ENCODE measurements at regions not wholly inside any gene's neighbourhood (a gene's known extent, or its start where the extent isn't known, plus 50 kb on each side); places are given as distances from the start of the nearest gene placed in this dataset.

- H3K9me3 ChIP-seq: no peaks in the 10 kb centered on the region
- ATAC-seq: no peak
- in situ Hi-C loops (cut with MboI; ENCODE audit: low sequenced_read_pairs in 4 of 4): no loop called here
Observed at GRCh38 chr3:82342521-82342920, 581.1 kb upstream of the GBE1 start.

GRCh38 chr3:82329300-82329699 is 567.9 kb upstream of the GBE1 start:
- no peaks in the 10 kb centered on the region for H3K4me1 ChIP-seq
- intact Hi-C loops (cut with DNase I; ENCODE audit: low total_unique reads) (no loop called here), in situ Hi-C loops (cut with MboI; ENCODE audit: low sequenced_read_pairs in 4 of 4) (no loop called here)
- ATAC-seq (no peak), DNase-seq (no peak)
- H3K4me3 ChIP-seq: no peak overlapping the region
- TF ChIP-seq CTCF (IDR thresholded peaks at IDR 0.05 in 4 of 5, conservative IDR thresholded peaks at IDR 0.05 in 1 of 5): peak in 1 of 5 experiments; percentile 41
- no peak for TF ChIP-seq POLR2A (IDR thresholded peaks at IDR 0.05)
- no peaks in the 10 kb centered on the region for H3K27me3 ChIP-seq
- H3K9me3 ChIP-seq: no peaks in the 10 kb centered on the region
- H3K36me3 ChIP-seq: no peaks in the 10 kb centered on the region
- H3K27ac ChIP-seq: no peak overlapping the region

More at GRCh38 chr3:82342521-82342920, 581.1 kb upstream of the GBE1 start:
- no peak for DNase-seq
- Histone ChIP-seq H3K4me1 (no peaks in the 10 kb centered on the region), H3K27ac (no peak overlapping the region), H3K27me3 (no peaks in the 10 kb centered on the region), H3K36me3 (no peaks in the 10 kb centered on the region), H3K4me3 (no peak overlapping the region)
- intact Hi-C loops (cut with DNase I; ENCODE audit: low total_unique reads): no loop called here
- TF ChIP-seq CTCF (IDR thresholded peaks at IDR 0.05 in 4 of 5, conservative IDR thresholded peaks at IDR 0.05 in 1 of 5): no peak
- TF ChIP-seq POLR2A (IDR thresholded peaks at IDR 0.05): no peak

- Histone ChIP-seq H3K4me1 (no peaks in the 10 kb centered on the region), H3K27ac (no peak overlapping the region), H3K36me3 (no peaks in the 10 kb centered on the region), H3K4me3 (no peak overlapping the region), H3K9me3 (no peaks in the 10 kb centered on the region), H3K27me3 (no peaks in the 10 kb centered on the region)
- DNase-seq (no peak), ATAC-seq (no peak)
- intact Hi-C loops (cut with DNase I; ENCODE audit: low total_unique reads) (no loop called here), in situ Hi-C loops (cut with MboI; ENCODE audit: low sequenced_read_pairs in 4 of 4) (no loop called here)
- TF ChIP-seq POLR2A (IDR thresholded peaks at IDR 0.05) (no peak), CTCF (IDR thresholded peaks at IDR 0.05 in 4 of 5, conservative IDR thresholded peaks at IDR 0.05 in 1 of 5) (no peak)
Observed at GRCh38 chr3:82311901-82312300, 550.5 kb upstream of the GBE1 start.

- no peak overlapping the region for H3K27ac ChIP-seq
- no peak for TF ChIP-seq POLR2A (IDR thresholded peaks at IDR 0.05)
- TF ChIP-seq CTCF (IDR thresholded peaks at IDR 0.05 in 4 of 5, conservative IDR thresholded peaks at IDR 0.05 in 1 of 5): no peak
- no peaks in the 10 kb centered on the region for H3K36me3 ChIP-seq
- intact Hi-C loops (cut with DNase I; ENCODE audit: low total_unique reads): no loop called here
- no peaks in the 10 kb centered on the region for H3K27me3 ChIP-seq
- ATAC-seq: no peak
- no peak for DNase-seq
- in situ Hi-C loops (cut with MboI; ENCODE audit: low sequenced_read_pairs in 4 of 4): no loop called here
- H3K4me1 ChIP-seq: no peaks in the 10 kb centered on the region
- H3K9me3 ChIP-seq: no peaks in the 10 kb centered on the region
- H3K4me3 ChIP-seq: no peak overlapping the region
Observed at GRCh38 chr3:82308755-82309154, 547.3 kb upstream of the GBE1 start.

GRCh38 chr3:82306189-82306588 is 544.7 kb upstream of the GBE1 start:
- no peak overlapping the region for H3K4me3 ChIP-seq
- no peaks in the 10 kb centered on the region for H3K4me1 ChIP-seq
- H3K9me3 ChIP-seq: no peaks in the 10 kb centered on the region
- in situ Hi-C loops (cut with MboI; ENCODE audit: low sequenced_read_pairs in 4 of 4): no loop called here
- H3K36me3 ChIP-seq: no peaks in the 10 kb centered on the region
- H3K27ac ChIP-seq: no peak overlapping the region
- intact Hi-C loops (cut with DNase I; ENCODE audit: low total_unique reads): no loop called here
- no peak for DNase-seq
- ATAC-seq: no peak
- TF ChIP-seq CTCF (IDR thresholded peaks at IDR 0.05 in 4 of 5, conservative IDR thresholded peaks at IDR 0.05 in 1 of 5): no peak
- TF ChIP-seq POLR2A (IDR thresholded peaks at IDR 0.05): no peak
- no peaks in the 10 kb centered on the region for H3K27me3 ChIP-seq
